Lung (tissue), 11 donors: ENCODE measurements at regions not wholly inside any gene's neighbourhood (a gene's known extent, or its start where the extent isn't known, plus 50 kb on each side); places are given as distances from the start of the nearest gene placed in this dataset.

Source experiments
- ATAC-seq: fragments of 200-7000 bp; cut with Tn5 transposase; one replicate; pipeline ENCODE4 v1.9.1; 2020; ENCODE audit warnings: moderate number of reproducible peaks; ENCODE audit not compliant: insufficient read depth, low FRiP score
- DNase-seq, 3 donors: peaks; one replicate each; pipeline ENCODE4 v3.0.0-alpha.2; 2013 to 2017
- H3K27ac ChIP-seq, 2 donors: one replicate each; pipeline ENCODE4 v1.5.1; 2013; ENCODE audit warnings: mild to moderate bottlenecking in 2 of 2, moderate library complexity in 2 of 2, control low read depth in 1 of 2, inconsistent platforms in 1 of 2, low read depth in 1 of 2, low read length in 1 of 2
- H3K27me3 ChIP-seq, 3 donors: one replicate each; pipeline ENCODE4 v1.5.1; 2013; ENCODE audit warnings: low read length in 2 of 3; ENCODE audit not compliant: control insufficient read depth in 3 of 3, insufficient read depth in 3 of 3
- H3K36me3 ChIP-seq, 4 donors: one replicate each; pipeline ENCODE4 v1.5.1; 2013; ENCODE audit warnings: low read length in 4 of 4, mild to moderate bottlenecking in 1 of 4, moderate library complexity in 1 of 4; ENCODE audit not compliant: control insufficient read depth in 4 of 4, insufficient read depth in 4 of 4
- H3K4me1 ChIP-seq, 5 donors: one replicate each; pipeline ENCODE4 v1.5.1; 2013; ENCODE audit warnings: low read length in 5 of 5, mild to moderate bottlenecking in 2 of 5, moderate library complexity in 1 of 5; ENCODE audit not compliant: control insufficient read depth in 5 of 5, insufficient read depth in 5 of 5
- H3K4me3 ChIP-seq: one replicate; pipeline ENCODE4 v1.5.1; 2013; ENCODE audit warnings: mild to moderate bottlenecking, control low read depth, moderate library complexity
- H3K9ac ChIP-seq, 2 donors: one replicate each; pipeline ENCODE4 v1.5.1; 2013; ENCODE audit warnings: low read length in 2 of 2, control low read depth in 1 of 2; ENCODE audit not compliant: insufficient read depth in 1 of 2
- H3K9me3 ChIP-seq, 4 donors: one replicate each; pipeline ENCODE4 v1.5.1; 2013; ENCODE audit warnings: low read length in 3 of 4, mild to moderate bottlenecking in 1 of 4, moderate library complexity in 1 of 4; ENCODE audit not compliant: control insufficient read depth in 4 of 4, insufficient read depth in 3 of 4
- CTCF ChIP-seq: IDR thresholded peaks from 2 replicates; pipeline ENCODE4 v1.5.1; 2012; ENCODE audit warnings: mild to moderate bottlenecking; ENCODE audit errors: control extremely low read depth, extremely low read depth
- WGBS, 2 donors: extraction: QIAGEN DNeasy Blood & Tissue Kit; methylation state at CpG; one replicate each; pipeline ENCODE4 v1.1.7; 2013; 5-methylcytosine and 5-hydroxymethylcytosine counted together
- donor health status: control.
- donor health status: control.
- donor health status: Bipolar disorder and iron deficiency.
- donor health status: healthy.
- donor health status: DM: yes; HTN: yes; CAD: no.

GRCh38 chr16:72444696-72445095 lies 272.7 kb upstream of the PMFBP1 start:
- Histone ChIP-seq H3K27me3 (no peaks in the 10 kb centered on the region), H3K36me3 (no peaks in the 10 kb centered on the region), H3K4me1 (no peaks in the 10 kb centered on the region), H3K27ac (no peak overlapping the region), H3K4me3 (no peak overlapping the region), H3K9me3 (peaks cover 0 to 5% (median 0%) of the 10 kb centered on the region in 4 donors), H3K9ac (no peak overlapping the region)
- WGBS, 2 donors, result 70 to 75% methylated on average over 1 of the region's 1 CpG
- ATAC-seq, result no peak
- DNase-seq, result no peak
- TF ChIP-seq CTCF, result no peak

GRCh38 chr16:72443809-72444208 lies 271.9 kb upstream of the PMFBP1 start:
- no peak for TF ChIP-seq CTCF
- 82 to 88% methylated on average over 1 of the region's 1 CpG for WGBS, 2 donors
- DNase-seq (no peak), ATAC-seq (no peak)
- Histone ChIP-seq H3K36me3 (no peaks in the 10 kb centered on the region), H3K27ac (no peak overlapping the region), H3K4me3 (no peak overlapping the region), H3K9me3 (peaks cover 0 to 5% (median 0%) of the 10 kb centered on the region in 4 donors), H3K4me1 (no peaks in the 10 kb centered on the region), H3K27me3 (no peaks in the 10 kb centered on the region), H3K9ac (no peak overlapping the region)

- H3K9ac ChIP-seq, result no peak overlapping the region
- no peaks in the 10 kb centered on the region for H3K27me3 ChIP-seq
- H3K27ac ChIP-seq, result no peak overlapping the region
- WGBS, 2 donors, result 73 to 76% methylated on average over 5 of the region's 5 CpGs
- H3K36me3 ChIP-seq, result no peaks in the 10 kb centered on the region
- H3K9me3 ChIP-seq, result peaks cover 0 to 5% (median 0%) of the 10 kb centered on the region in 4 donors
- TF ChIP-seq CTCF, result no peak
- H3K4me1 ChIP-seq, result no peaks in the 10 kb centered on the region
- H3K4me3 ChIP-seq, result no peak overlapping the region
- ATAC-seq, result no peak
- no peak for DNase-seq
Observed at GRCh38 chr16:72442385-72443158, 270.6 kb upstream of the PMFBP1 start.

GRCh38 chr16:72437891-72438290 lies 265.9 kb upstream of the PMFBP1 start:
- ATAC-seq, result no peak
- no peak for TF ChIP-seq CTCF
- Histone ChIP-seq H3K9me3 (peaks cover 0 to 5% (median 0%) of the 10 kb centered on the region in 4 donors), H3K4me1 (no peaks in the 10 kb centered on the region), H3K4me3 (no peak overlapping the region), H3K27ac (no peak overlapping the region), H3K36me3 (no peaks in the 10 kb centered on the region), H3K9ac (no peak overlapping the region), H3K27me3 (no peaks in the 10 kb centered on the region)
- no peak for DNase-seq
